ENCODE measurements at regions not wholly inside any gene's neighbourhood (a gene's known extent, or its start where the extent isn't known, plus 50 kb on each side); places are given as distances from the start of the nearest gene placed in this dataset.

DNA sequence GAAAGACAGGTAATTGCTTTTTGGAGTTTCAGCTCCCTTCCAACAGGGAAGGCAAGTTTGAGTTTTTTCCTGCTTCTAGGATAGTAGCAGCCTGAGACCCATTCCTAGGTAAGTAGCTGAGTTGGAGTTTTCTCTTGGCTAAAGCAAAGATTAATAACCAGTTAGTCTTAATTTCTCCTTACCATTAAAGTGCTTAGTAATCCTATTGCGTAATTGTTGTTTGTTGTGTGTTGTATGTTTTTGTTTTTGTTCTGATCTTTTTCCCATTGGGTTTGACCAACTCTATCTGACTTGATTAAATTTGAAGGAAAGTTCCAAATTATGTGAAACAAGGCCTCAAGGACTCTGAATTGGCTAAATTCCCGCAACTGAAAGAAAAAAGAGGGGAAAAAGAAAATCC lies 83.5 kb downstream of the TBX22 start:
- DNase-seq (ENCODE audit: low read depth in 4 of 6, low spot score in 6 of 6) = no peak
- no peak overlapping the region for H3K4me3 ChIP-seq (ENCODE audit: low read depth, low read length)
- H3K9me3 ChIP-seq (ENCODE audit: control insufficient read depth, insufficient read depth, low read length) = no peaks in the 10 kb centered on the region
- no peak overlapping the region for H3K27ac ChIP-seq (ENCODE audit: low read depth, low read length)
- H3K4me1 ChIP-seq (ENCODE audit: control insufficient read depth, insufficient read depth, low read length) = no peaks in the 10 kb centered on the region
- H3K36me3 ChIP-seq (ENCODE audit: control insufficient read depth, insufficient read depth, low read length) = no peaks in the 10 kb centered on the region
- no peaks in the 10 kb centered on the region for H3K27me3 ChIP-seq (ENCODE audit: control insufficient read depth, insufficient read depth, low read length)
- no CpG with 5 or more reads among the region's 2 CpGs for WGBS (ENCODE audit: insufficient coverage)

DNA sequence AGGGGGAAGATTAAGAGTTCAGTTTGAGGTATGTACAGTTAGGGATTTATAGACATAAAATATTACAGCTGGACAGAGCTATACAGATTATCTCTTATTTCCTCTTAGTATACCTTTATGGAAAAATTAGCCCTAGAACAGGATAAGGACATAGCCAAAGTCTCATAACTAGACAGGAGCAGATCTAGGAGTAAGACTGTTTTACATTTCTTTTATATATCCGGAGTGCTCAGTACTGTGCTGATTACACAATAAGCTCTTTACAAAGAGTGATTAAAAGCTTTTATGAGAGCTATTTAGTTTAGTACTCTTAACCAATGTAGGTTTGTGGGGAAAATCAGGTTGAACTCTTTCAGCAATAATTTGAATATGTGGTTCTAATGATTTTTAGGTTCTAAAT lies 105.8 kb downstream of the TBX22 start:
- Histone ChIP-seq H3K9me3 (ENCODE audit: control insufficient read depth, insufficient read depth, low read length) (no peaks in the 10 kb centered on the region), H3K27ac (ENCODE audit: low read depth, low read length) (no peak overlapping the region), H3K36me3 (ENCODE audit: control insufficient read depth, insufficient read depth, low read length) (no peaks in the 10 kb centered on the region), H3K4me3 (ENCODE audit: low read depth, low read length) (no peak overlapping the region), H3K4me1 (ENCODE audit: control insufficient read depth, insufficient read depth, low read length) (no peaks in the 10 kb centered on the region), H3K27me3 (ENCODE audit: control insufficient read depth, insufficient read depth, low read length) (no peaks in the 10 kb centered on the region)
- no CpG with 5 or more reads among the region's 1 CpG for WGBS (ENCODE audit: insufficient coverage)
- DNase-seq (ENCODE audit: low read depth in 4 of 6, low spot score in 6 of 6) = no peak

DNA sequence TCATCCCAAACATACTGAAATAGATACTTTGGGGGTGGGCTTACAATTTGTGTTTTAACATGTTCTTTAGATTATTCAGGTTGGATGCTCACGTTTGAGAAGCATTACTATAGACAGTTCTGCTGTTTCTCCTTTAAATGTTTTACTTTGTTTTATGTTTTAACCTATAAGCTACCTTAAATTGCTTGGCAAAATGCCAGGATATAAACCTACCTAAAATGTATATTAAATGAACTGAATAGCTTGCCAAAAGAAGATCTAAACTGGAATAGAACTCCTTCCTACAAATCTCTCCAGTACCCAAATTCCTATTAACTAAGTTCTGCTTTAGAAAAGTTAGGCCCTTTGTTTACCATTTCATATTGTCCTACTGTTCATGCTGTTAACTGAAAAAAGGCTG lies 124.4 kb downstream of the TBX22 start:
- Histone ChIP-seq H3K4me1 (ENCODE audit: control insufficient read depth, insufficient read depth, low read length) (no peaks in the 10 kb centered on the region), H3K27me3 (ENCODE audit: control insufficient read depth, insufficient read depth, low read length) (no peaks in the 10 kb centered on the region), H3K4me3 (ENCODE audit: low read depth, low read length) (no peak overlapping the region), H3K9me3 (ENCODE audit: control insufficient read depth, insufficient read depth, low read length) (no peaks in the 10 kb centered on the region), H3K27ac (ENCODE audit: low read depth, low read length) (no peak overlapping the region), H3K36me3 (ENCODE audit: control insufficient read depth, insufficient read depth, low read length) (no peaks in the 10 kb centered on the region)
- no peak for DNase-seq (ENCODE audit: low read depth in 4 of 6, low spot score in 6 of 6)
- WGBS (ENCODE audit: insufficient coverage) = no CpG with 5 or more reads among the region's 1 CpG

DNA sequence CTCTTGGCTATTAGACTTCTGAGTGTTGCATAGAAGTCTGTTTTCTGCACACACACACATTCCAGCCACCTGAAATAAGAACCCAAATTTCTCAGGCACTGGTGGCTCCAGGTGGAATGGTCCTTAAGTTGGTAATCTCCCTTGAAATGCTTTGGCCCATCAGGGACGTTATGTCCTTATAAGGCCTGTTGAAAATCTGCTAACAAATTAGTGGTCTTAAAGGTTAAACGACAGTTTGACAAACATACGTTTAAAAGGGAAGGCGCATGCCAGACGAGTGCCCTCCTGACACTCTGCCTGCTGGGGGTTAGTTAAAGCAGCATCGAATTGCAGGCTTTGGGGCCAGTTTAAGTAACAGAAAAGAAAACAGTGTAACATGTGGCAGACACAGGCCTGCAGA lies 125.0 kb downstream of the TBX22 start:
- 23% methylated on average over 6 of the region's 6 CpGs for WGBS (ENCODE audit: insufficient coverage)
- no peaks in the 10 kb centered on the region for H3K27me3 ChIP-seq (ENCODE audit: control insufficient read depth, insufficient read depth, low read length)
- H3K36me3 ChIP-seq (ENCODE audit: control insufficient read depth, insufficient read depth, low read length) = no peaks in the 10 kb centered on the region

DNA sequence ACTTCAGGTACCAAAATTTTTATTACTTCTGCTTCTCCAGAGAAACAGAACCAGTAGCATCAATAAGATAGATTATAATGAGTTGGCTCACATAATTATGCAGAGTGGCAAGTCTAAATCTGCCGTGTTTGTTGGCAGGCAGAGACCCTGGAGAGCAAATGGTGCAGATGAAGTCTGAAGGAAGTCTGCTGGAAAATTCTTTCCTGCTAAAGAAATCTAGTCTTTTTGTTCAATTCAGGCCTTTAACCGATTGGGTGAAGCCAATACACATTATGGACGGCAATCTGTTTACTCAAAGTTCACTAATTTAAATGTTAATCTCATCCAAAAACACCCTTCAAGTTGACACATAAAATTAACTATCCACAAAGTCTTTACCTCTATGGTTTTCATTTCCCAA lies 156.0 kb downstream of the TBX22 start:
- H3K9me3 ChIP-seq (ENCODE audit: control insufficient read depth, insufficient read depth, low read length) = no peaks in the 10 kb centered on the region
- H3K36me3 ChIP-seq (ENCODE audit: control insufficient read depth, insufficient read depth, low read length) = no peaks in the 10 kb centered on the region
- no peak overlapping the region for H3K27ac ChIP-seq (ENCODE audit: low read depth, low read length)
- H3K27me3 ChIP-seq (ENCODE audit: control insufficient read depth, insufficient read depth, low read length) = no peaks in the 10 kb centered on the region
- no peaks in the 10 kb centered on the region for H3K4me1 ChIP-seq (ENCODE audit: control insufficient read depth, insufficient read depth, low read length)
- 42% methylated on average over 2 of the region's 3 CpGs for whole genome bisulfite sequencing (ENCODE audit: insufficient coverage)
- H3K4me3 ChIP-seq (ENCODE audit: low read depth, low read length) = no peak overlapping the region
- DNase-seq (ENCODE audit: low read depth in 4 of 6, low spot score in 6 of 6) = peak in 2 of 6 donors; percentile 0 to 54

More for the DNA sequence above, 125.0 kb downstream of the TBX22 start:
- H3K9me3 ChIP-seq (ENCODE audit: control insufficient read depth, insufficient read depth, low read length) = no peaks in the 10 kb centered on the region
- H3K4me3 ChIP-seq (ENCODE audit: low read depth, low read length) = no peak overlapping the region
- H3K4me1 ChIP-seq (ENCODE audit: control insufficient read depth, insufficient read depth, low read length) = no peaks in the 10 kb centered on the region
- H3K27ac ChIP-seq (ENCODE audit: low read depth, low read length) = no peak overlapping the region
- no peak for DNase-seq (ENCODE audit: low read depth in 4 of 6, low spot score in 6 of 6)

DNA sequence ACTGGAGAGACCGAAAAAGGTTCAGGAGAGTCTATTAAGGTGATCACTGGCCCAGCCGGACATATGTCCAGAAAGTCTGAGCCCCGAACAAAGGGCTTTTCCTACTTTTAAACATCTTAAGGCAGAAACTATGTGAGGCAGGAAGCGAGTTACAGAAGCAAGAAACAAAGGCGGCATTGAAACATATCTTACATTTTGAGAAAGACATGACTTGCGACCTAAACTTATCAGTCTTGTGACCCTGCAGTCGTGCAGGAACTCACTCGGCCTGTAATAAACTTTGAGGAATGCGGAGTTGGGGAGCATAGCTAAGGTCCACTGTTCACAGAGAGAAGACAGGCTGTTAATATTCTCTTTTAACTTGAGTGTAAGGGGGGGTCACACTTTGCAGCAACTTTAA lies 158.7 kb downstream of the TBX22 start:
- Histone ChIP-seq H3K4me3 (ENCODE audit: low read depth, low read length) (no peak overlapping the region), H3K27me3 (ENCODE audit: control insufficient read depth, insufficient read depth, low read length) (no peaks in the 10 kb centered on the region), H3K9me3 (ENCODE audit: control insufficient read depth, insufficient read depth, low read length) (no peaks in the 10 kb centered on the region), H3K36me3 (ENCODE audit: control insufficient read depth, insufficient read depth, low read length) (no peaks in the 10 kb centered on the region), H3K4me1 (ENCODE audit: control insufficient read depth, insufficient read depth, low read length) (no peaks in the 10 kb centered on the region), H3K27ac (ENCODE audit: low read depth, low read length) (no peak overlapping the region)
- 69% methylated on average over 5 of the region's 9 CpGs for WGBS (ENCODE audit: insufficient coverage)
- DNase-seq (ENCODE audit: low read depth in 4 of 6, low spot score in 6 of 6) = no peak

DNA sequence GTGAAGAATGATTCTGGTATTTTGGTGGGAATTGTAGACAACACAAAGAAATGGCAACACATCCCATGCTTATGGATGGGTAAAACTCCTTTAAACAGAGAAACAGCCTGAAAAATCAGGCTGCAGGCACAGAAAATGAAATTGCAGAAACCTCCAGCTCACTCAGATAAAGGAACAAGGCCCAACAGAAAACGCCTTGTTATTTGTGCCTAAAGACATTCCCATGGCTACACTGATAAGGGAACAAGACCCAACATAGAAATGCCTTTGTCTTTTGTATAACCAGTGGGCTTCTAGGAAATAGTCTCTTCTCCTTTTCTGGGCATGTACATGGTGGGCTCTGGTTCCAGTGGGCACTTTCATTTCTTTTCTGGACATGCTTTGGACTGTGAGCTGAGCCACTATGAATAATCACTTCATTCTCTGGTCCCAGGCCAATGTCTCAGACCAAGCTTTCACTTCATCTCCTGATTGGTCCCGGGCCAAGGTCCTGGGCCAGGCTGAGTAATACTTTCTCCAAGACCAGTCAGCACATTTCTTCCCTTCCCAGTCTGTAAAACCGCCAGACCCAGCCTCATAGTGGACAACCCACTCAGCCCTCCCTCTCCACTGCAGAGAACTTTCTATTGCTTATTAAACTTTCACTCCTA lies 160.5 kb downstream of the TBX22 start:
- 43% methylated on average over 2 of the region's 3 CpGs for WGBS (ENCODE audit: insufficient coverage)
- no peaks in the 10 kb centered on the region for H3K4me1 ChIP-seq (ENCODE audit: control insufficient read depth, insufficient read depth, low read length)
- H3K4me3 ChIP-seq (ENCODE audit: low read depth, low read length) = no peak overlapping the region
- no peak for DNase-seq (ENCODE audit: low read depth in 4 of 6, low spot score in 6 of 6)
- H3K27ac ChIP-seq (ENCODE audit: low read depth, low read length) = no peak overlapping the region
- H3K27me3 ChIP-seq (ENCODE audit: control insufficient read depth, insufficient read depth, low read length) = no peaks in the 10 kb centered on the region
- H3K9me3 ChIP-seq (ENCODE audit: control insufficient read depth, insufficient read depth, low read length) = no peaks in the 10 kb centered on the region
- H3K36me3 ChIP-seq (ENCODE audit: control insufficient read depth, insufficient read depth, low read length) = no peaks in the 10 kb centered on the region

DNA sequence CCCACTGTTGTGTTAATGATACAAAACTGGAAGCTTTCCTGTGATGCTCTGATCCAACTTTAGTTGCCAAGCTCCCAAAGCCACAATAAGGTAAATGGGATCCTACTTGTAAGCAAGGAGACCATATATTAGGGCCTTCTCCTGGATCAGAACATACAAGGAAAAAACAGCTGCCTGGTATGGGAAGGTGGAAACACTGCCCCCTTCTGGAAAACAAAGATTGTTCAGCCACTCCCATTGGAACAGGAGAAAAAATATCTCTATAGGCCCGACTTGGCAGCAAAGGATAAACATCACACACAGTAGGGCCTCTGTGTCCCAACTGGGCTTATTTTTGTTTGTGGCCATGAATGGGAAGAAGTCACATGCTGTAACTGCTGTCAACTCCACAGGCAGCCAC lies 166.5 kb downstream of the TBX22 start:
- WGBS (ENCODE audit: insufficient coverage) = no CpG with 5 or more reads among the region's 1 CpG
- H3K9me3 ChIP-seq (ENCODE audit: control insufficient read depth, insufficient read depth, low read length) = no peaks in the 10 kb centered on the region
- no peak overlapping the region for H3K27ac ChIP-seq (ENCODE audit: low read depth, low read length)
- no peak for DNase-seq (ENCODE audit: low read depth in 4 of 6, low spot score in 6 of 6)
- H3K36me3 ChIP-seq (ENCODE audit: control insufficient read depth, insufficient read depth, low read length) = no peaks in the 10 kb centered on the region
- no peak overlapping the region for H3K4me3 ChIP-seq (ENCODE audit: low read depth, low read length)
- H3K27me3 ChIP-seq (ENCODE audit: control insufficient read depth, insufficient read depth, low read length) = no peaks in the 10 kb centered on the region
- H3K4me1 ChIP-seq (ENCODE audit: control insufficient read depth, insufficient read depth, low read length) = no peaks in the 10 kb centered on the region

DNA sequence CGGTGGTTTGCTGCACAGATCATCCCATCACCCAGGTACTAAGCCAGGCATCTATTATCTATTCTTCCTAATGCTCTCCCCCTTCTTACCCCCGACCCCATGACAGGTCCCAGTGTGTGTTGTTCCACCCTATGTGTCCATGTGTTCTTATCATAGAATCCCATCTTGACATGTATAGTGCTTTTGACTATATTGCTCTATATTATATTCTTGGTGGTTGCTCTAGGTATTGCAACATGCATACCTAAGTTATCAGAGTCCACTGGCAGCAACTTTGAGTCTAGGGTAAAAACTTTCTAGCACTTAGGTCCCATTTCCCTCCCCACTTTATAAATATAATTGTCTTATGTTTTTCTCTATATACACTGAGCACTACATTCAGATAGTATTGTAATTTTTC lies 170.3 kb downstream of the TBX22 start:
- no peak overlapping the region for H3K4me3 ChIP-seq (ENCODE audit: low read depth, low read length)
- H3K36me3 ChIP-seq (ENCODE audit: control insufficient read depth, insufficient read depth, low read length) = no peaks in the 10 kb centered on the region
- no peaks in the 10 kb centered on the region for H3K4me1 ChIP-seq (ENCODE audit: control insufficient read depth, insufficient read depth, low read length)
- no peak overlapping the region for H3K27ac ChIP-seq (ENCODE audit: low read depth, low read length)
- H3K9me3 ChIP-seq (ENCODE audit: control insufficient read depth, insufficient read depth, low read length) = no peaks in the 10 kb centered on the region
- no peaks in the 10 kb centered on the region for H3K27me3 ChIP-seq (ENCODE audit: control insufficient read depth, insufficient read depth, low read length)
- no CpG with 5 or more reads among the region's 2 CpGs for WGBS (ENCODE audit: insufficient coverage)
- DNase-seq (ENCODE audit: low read depth in 4 of 6, low spot score in 6 of 6) = no peak

DNA sequence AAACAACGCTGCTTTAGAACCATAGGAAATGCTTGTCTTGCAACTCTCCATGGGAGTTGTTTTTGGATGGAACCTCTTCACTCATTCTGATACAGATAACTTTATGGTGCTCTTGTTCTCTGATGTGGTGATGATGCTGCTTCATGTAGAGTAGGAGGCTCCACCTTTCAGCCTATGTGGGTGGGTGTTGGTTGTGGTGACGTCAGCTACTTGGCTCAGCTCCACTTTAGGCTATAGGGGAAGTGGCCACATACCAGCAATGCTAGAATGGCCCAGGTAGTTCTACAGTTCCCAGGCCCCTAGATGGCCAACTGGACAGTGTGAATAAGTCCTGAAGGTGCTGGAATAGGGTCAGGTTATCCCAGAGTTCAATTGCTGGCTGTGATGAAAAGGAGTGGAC lies 192.1 kb downstream of the TBX22 start:
- Histone ChIP-seq H3K4me3 (ENCODE audit: low read depth, low read length) (no peak overlapping the region), H3K4me1 (ENCODE audit: control insufficient read depth, insufficient read depth, low read length) (no peaks in the 10 kb centered on the region), H3K27me3 (ENCODE audit: control insufficient read depth, insufficient read depth, low read length) (no peaks in the 10 kb centered on the region), H3K36me3 (ENCODE audit: control insufficient read depth, insufficient read depth, low read length) (no peaks in the 10 kb centered on the region), H3K27ac (ENCODE audit: low read depth, low read length) (no peak overlapping the region), H3K9me3 (ENCODE audit: control insufficient read depth, insufficient read depth, low read length) (no peaks in the 10 kb centered on the region)
- WGBS (ENCODE audit: insufficient coverage) = 58% methylated on average over 1 of the region's 2 CpGs
- DNase-seq (ENCODE audit: low read depth in 4 of 6, low spot score in 6 of 6) = no peak

All from spinal cord (tissue), 9 donors.